A549 (cell line): ENCODE measurements at regions not wholly inside any gene's neighbourhood (a gene's known extent, or its start where the extent isn't known, plus 50 kb on each side); places are given as distances from the start of the nearest gene placed in this dataset.
"Not testable (repeated sequence)": the region's sequence is repeated elsewhere in the genome, so short reads cannot be mapped to it uniquely, and the experiment has no call there.

Source experiments
- ATAC-seq, 2 experiments: fragments of 200-7000 bp in 1 of 2; fragments of >200 bp in 1 of 2; cut with Nextera tagmentation in 1 of 2; cut with Tn5 transposase in 1 of 2; 3 replicates each; pipeline versions ENCODE4 v1.8.0 to v1.9.1; 2018 to 2020; ENCODE audit warnings: mild to moderate bottlenecking in 1 of 2, moderate library complexity in 1 of 2
- CTCF ChIA-PET: fragments of 300-600 bp; sonication (Branson Sonifier 250); formaldehyde crosslinking; extraction: SDS; loops from one replicate; lab custom pipeline; 2021; ENCODE audit warnings: antibody characterized with exemption, inconsistent platforms; lab: Yijun Ruan, JAX
- POLR2A ChIA-PET: fragments of 350-600 bp; formaldehyde crosslinking; extraction: SDS; loops from one replicate; lab custom pipeline; 2021; ENCODE audit warnings: antibody characterized with exemption, inconsistent platforms; lab: Yijun Ruan, JAX
- DNase-seq, 2 experiments: peaks; one replicate each; pipeline versions ENCODE4 v3.0.0 to v3.0.0-alpha.2; 2011 to 2016; ENCODE audit warnings: low read depth in 1 of 2, low spot score in 1 of 2
- FAIRE-seq: peaks from 2 replicates; lab custom pipeline; 2011; peaks lifted over from hg19 to GRCh38; lab: Jason Lieb, UNC
- H3K27ac ChIP-seq, 2 experiments: fragments of >200 bp; sonication (Bioruptor Twin); formaldehyde crosslinking; 3 replicates each; pipeline ENCODE4 v1.5.1; 2016 to 2017
- H3K4me1 ChIP-seq: fragments of >200 bp; sonication (Bioruptor Twin); formaldehyde crosslinking; 3 replicates; pipeline ENCODE4 v1.6.1; 2016
- H3K4me2 ChIP-seq: fragments of >200 bp; sonication (Bioruptor Twin); formaldehyde crosslinking; 3 replicates; pipeline ENCODE4 v1.6.1; 2016
- H3K4me3 ChIP-seq: fragments of >200 bp; sonication (Bioruptor Twin); formaldehyde crosslinking; 3 replicates; pipeline ENCODE4 v1.5.1; 2016
- H3K9me3 ChIP-seq: fragments of >200 bp; sonication (Bioruptor Twin); formaldehyde crosslinking; 3 replicates; pipeline ENCODE4 v1.6.1; 2016
- BCL3 ChIP-seq: fragments of >200 bp; sonication (Bioruptor Twin); formaldehyde crosslinking; IDR thresholded peaks from 3 replicates; pipeline ENCODE4 v1.6.1; 2016
- EP300 ChIP-seq, 2 experiments: fragments of >200 bp; sonication (Bioruptor Twin); formaldehyde crosslinking; IDR thresholded peaks; 2 replicates in 1 of 2; 3 replicates in 1 of 2; pipeline ENCODE4 v1.6.1; 2016 to 2017
- KDM1A ChIP-seq: fragments of 200-600 bp; sonication (generic); IDR thresholded peaks from 2 replicates; pipeline ENCODE4 v1.6.1; 2016; ENCODE audit warnings: low read depth, mild to moderate bottlenecking
- KDM5A ChIP-seq: fragments of 200-600 bp; sonication (generic); IDR thresholded peaks from 2 replicates; pipeline ENCODE4 v1.6.1; 2016; ENCODE audit warnings: antibody characterized with exemption, mild to moderate bottlenecking
- MAFK ChIP-seq: fragments of 450-650 bp; IDR thresholded peaks from 2 replicates; pipeline ENCODE4 v1.6.1; 2014; ENCODE audit not compliant: partially characterized antibody
- NPAS2 ChIP-seq: fragments of 250-450 bp; sonication (Bioruptor Pico); IDR thresholded peaks from 2 replicates; pipeline ENCODE4 v1.8.0; 2022; ENCODE audit warnings: mild to moderate bottlenecking, moderate library complexity, borderline replicate concordance
- PBX3 ChIP-seq: IDR thresholded peaks from 2 replicates; pipeline ENCODE4 v1.6.1; 2012
- RFX5 ChIP-seq: fragments of 450-650 bp; IDR thresholded peaks from 2 replicates; pipeline ENCODE4 v1.7.1; 2014; ENCODE audit warnings: antibody characterized with exemption, mild to moderate bottlenecking, moderate library complexity
- ZC3H11A ChIP-seq: fragments of 450-650 bp; IDR thresholded peaks from 2 replicates; pipeline ENCODE4 v1.6.1; 2014; ENCODE audit warnings: antibody characterized with exemption, mild to moderate bottlenecking
- ZSCAN20 ChIP-seq: fragments of 250-450 bp; sonication (Bioruptor Pico); IDR thresholded peaks from 2 replicates; pipeline ENCODE4 v1.8.0; 2022; ENCODE audit warnings: mild to moderate bottlenecking, moderate library complexity
- WGBS: methylation state at CpG from one replicate; pipeline ENCODE4 v1.1.6; 2017; ENCODE audit errors: missing lambda C conversion rate; 5-methylcytosine and 5-hydroxymethylcytosine counted together
- TF ChIP-seq, protein P1 (sequence below): IDR thresholded peaks from 2 replicates; pipeline ENCODE4 v1.6.1; 2012; ENCODE audit warnings: low read depth, borderline replicate concordance

GRCh38 chr4:115950806-115951205 is 837.4 kb upstream of the NDST4 start (continued):
- TF ChIP-seq, protein P1, sequence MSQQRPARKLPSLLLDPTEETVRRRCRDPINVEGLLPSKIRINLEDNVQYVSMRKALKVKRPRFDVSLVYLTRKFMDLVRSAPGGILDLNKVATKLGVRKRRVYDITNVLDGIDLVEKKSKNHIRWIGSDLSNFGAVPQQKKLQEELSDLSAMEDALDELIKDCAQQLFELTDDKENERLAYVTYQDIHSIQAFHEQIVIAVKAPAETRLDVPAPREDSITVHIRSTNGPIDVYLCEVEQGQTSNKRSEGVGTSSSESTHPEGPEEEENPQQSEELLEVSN, result no peak
- TF ChIP-seq KDM1A, result no peak

- FAIRE-seq, CTCF ChIA-PET, POLR2A ChIA-PET: not testable (repeated sequence)
Measured at GRCh38 chr4:115949974-115950743, 836.7 kb upstream of the NDST4 start.

GRCh38 chr4:115945026-115945425 is 831.6 kb upstream of the NDST4 start:
- FAIRE-seq (no peak), ATAC-seq (no peak), DNase-seq (no peak)
- no peak for TF ChIP-seq NPAS2
- no peak overlapping the region for H3K27ac ChIP-seq
- H3K9me3 ChIP-seq, result no peaks in the 10 kb centered on the region
- H3K4me1 ChIP-seq, result no peaks in the 10 kb centered on the region
- ChIA-PET CTCF (no interaction called here), POLR2A (no interaction called here)
- H3K4me3 ChIP-seq, result no peak overlapping the region
- H3K4me2 ChIP-seq, result no peak overlapping the region
- 12% methylated on average over 3 of the region's 3 CpGs for WGBS

More at GRCh38 chr4:115949974-115950743, 836.7 kb upstream of the NDST4 start:
- H3K4me1 ChIP-seq, H3K9me3 ChIP-seq, H3K4me3 ChIP-seq, ATAC-seq, H3K4me2 ChIP-seq, H3K27ac ChIP-seq, DNase-seq: not testable (repeated sequence)
- WGBS, result 43% methylated on average over 3 of the region's 3 CpGs

- no peaks in the 10 kb centered on the region for H3K4me1 ChIP-seq
- no peaks in the 10 kb centered on the region for H3K9me3 ChIP-seq
- no peak overlapping the region for H3K27ac ChIP-seq
- H3K4me2 ChIP-seq, result no peak overlapping the region
- TF ChIP-seq KDM5A, result no peak
- FAIRE-seq (no peak), ATAC-seq (no peak), DNase-seq (no peak)
- POLR2A ChIA-PET, result no interaction called here
- WGBS, result 33% methylated on average over 5 of the region's 5 CpGs
- H3K4me3 ChIP-seq, result no peak overlapping the region
- CTCF ChIA-PET, result no interaction called here
Measured at GRCh38 chr4:115944146-115944905, 830.9 kb upstream of the NDST4 start.

DNA sequence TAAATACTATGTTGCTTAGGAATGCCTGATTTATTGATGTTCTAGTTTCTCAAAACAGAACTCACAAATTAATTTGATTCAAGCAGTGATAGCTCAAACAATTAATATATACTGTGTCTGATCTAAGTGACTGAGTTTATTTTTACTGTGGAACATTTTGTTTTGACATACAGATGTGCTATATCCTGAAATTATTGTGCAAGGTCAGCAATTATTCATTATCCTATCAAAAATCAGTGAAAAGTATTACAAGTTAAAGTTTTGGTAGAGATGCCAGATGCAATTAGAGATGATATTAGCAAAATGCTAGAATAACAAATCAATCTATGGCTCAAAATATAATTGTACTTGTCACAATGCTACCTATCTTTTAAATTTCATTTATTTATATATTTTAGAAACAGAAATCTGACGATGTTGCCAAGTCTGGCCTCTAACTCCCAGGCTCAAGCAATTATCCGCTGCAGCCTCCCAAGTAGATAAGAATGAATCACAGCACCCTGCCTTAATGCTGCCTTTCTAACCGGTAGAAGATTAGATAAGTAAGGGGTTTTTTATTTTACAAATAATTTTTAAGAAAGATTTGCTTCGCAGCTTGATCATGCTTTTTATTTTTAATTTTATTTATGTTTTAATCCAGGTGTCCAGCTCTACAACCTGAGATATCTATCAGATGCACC is 825.5 kb upstream of the NDST4 start:
- FAIRE-seq, result no peak
- H3K4me3 ChIP-seq, result no peak overlapping the region
- no peak overlapping the region for H3K4me2 ChIP-seq
- H3K4me1 ChIP-seq, result no peaks in the 10 kb centered on the region
- no peak overlapping the region for H3K27ac ChIP-seq
- DNase-seq, result no peak
- H3K9me3 ChIP-seq, result no peaks in the 10 kb centered on the region
- TF ChIP-seq PBX3 (no peak), ZSCAN20 (CRISPR knock-in tag) (no peak), EP300 (IDR thresholded peaks at IDR 0.05) (no peak), RFX5 (no peak), MAFK (peak; percentile 85), ZC3H11A (no peak), BCL3 (no peak)
- TF ChIP-seq, protein P1, result no peak
- ChIA-PET CTCF (no interaction called here), POLR2A (no interaction called here)
- no peak for ATAC-seq
- WGBS, result 23% methylated on average over 4 of the region's 4 CpGs
